ENCODE measurements at regions not wholly inside any gene's neighbourhood (a gene's known extent, or its start where the extent isn't known, plus 50 kb on each side); places are given as distances from the start of the nearest gene placed in this dataset.

DNA sequence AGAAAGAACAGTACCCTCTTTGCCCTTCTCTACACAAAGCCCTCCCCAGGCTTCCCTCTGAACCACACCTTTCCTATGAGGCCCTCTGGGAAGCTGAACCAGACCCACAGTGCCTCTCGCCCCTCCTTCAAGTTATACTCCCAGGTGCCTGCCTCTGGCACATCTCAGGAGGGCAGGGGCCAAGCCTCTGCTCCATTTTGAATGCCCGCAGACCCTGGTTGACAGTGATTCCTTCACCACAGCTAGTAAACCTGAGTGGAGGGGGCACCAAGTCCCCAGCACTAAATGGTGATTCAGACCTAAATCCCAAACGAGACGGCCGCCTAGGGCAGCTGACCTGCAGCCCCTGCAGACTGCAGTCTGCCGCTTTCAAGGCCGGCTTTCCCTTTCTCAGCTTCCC, 230.5 kb upstream of the ZNF32 start:
- ChIA-PET RAD21 (ENCODE audit: low non-redundant PET in 1 of 2, low total read pairs in 2 of 2, uncharacterized antibody in 2 of 2, unreplicated experiment in 2 of 2) (no interaction called here), CTCF (no interaction called here), POLR2A (no interaction called here)
- no peak overlapping the region for H3K27ac ChIP-seq (ENCODE audit: low read depth, low read length)
- no peaks in the 10 kb centered on the region for H3K9me3 ChIP-seq (ENCODE audit: control insufficient read depth in 1 of 2, insufficient read depth in 1 of 2, low read depth in 1 of 2, low read length in 2 of 2)
- TF ChIP-seq CEBPB (IDR thresholded peaks at IDR 0.05; ENCODE audit: low read depth) (no peak), SIN3A (IDR thresholded peaks at IDR 0.05; ENCODE audit: low read depth) (no peak), ELF1 (IDR thresholded peaks at IDR 0.05; ENCODE audit: borderline replicate concordance, low read depth) (no peak), CBX3 (IDR thresholded peaks at IDR 0.05; ENCODE audit: low read depth) (no peak), ZFX (IDR thresholded peaks at IDR 0.05) (no peak), EZH2phosphoT487 (IDR thresholded peaks at IDR 0.05; ENCODE audit: borderline replicate concordance) (no peak), JUND (IDR thresholded peaks at IDR 0.05) (no peak), POLR2A (IDR thresholded peaks at IDR 0.05; ENCODE audit: borderline replicate concordance, extremely low read depth, insufficient read depth, insufficient read length) (no peak), TCF7L2 (IDR thresholded peaks at IDR 0.05; ENCODE audit: borderline replicate concordance, extremely low read depth, insufficient read depth, insufficient read length) (no peak), FOSL1 (IDR thresholded peaks at IDR 0.05; ENCODE audit: low read depth) (no peak), POLR2AphosphoS5 (IDR thresholded peaks at IDR 0.05; ENCODE audit: low read depth, low read length) (no peak), YY1 (IDR thresholded peaks at IDR 0.05; ENCODE audit: extremely low read depth, insufficient replicate concordance, low read depth, low read length) (no peak), RAD21 (IDR thresholded peaks at IDR 0.05; ENCODE audit: low read depth) (no peak), EZH2 (IDR thresholded peaks at IDR 0.05) (no peak)
- TF ChIP-seq, protein P1, sequence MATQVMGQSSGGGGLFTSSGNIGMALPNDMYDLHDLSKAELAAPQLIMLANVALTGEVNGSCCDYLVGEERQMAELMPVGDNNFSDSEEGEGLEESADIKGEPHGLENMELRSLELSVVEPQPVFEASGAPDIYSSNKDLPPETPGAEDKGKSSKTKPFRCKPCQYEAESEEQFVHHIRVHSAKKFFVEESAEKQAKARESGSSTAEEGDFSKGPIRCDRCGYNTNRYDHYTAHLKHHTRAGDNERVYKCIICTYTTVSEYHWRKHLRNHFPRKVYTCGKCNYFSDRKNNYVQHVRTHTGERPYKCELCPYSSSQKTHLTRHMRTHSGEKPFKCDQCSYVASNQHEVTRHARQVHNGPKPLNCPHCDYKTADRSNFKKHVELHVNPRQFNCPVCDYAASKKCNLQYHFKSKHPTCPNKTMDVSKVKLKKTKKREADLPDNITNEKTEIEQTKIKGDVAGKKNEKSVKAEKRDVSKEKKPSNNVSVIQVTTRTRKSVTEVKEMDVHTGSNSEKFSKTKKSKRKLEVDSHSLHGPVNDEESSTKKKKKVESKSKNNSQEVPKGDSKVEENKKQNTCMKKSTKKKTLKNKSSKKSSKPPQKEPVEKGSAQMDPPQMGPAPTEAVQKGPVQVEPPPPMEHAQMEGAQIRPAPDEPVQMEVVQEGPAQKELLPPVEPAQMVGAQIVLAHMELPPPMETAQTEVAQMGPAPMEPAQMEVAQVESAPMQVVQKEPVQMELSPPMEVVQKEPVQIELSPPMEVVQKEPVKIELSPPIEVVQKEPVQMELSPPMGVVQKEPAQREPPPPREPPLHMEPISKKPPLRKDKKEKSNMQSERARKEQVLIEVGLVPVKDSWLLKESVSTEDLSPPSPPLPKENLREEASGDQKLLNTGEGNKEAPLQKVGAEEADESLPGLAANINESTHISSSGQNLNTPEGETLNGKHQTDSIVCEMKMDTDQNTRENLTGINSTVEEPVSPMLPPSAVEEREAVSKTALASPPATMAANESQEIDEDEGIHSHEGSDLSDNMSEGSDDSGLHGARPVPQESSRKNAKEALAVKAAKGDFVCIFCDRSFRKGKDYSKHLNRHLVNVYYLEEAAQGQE (IDR thresholded peaks at IDR 0.05; ENCODE audit: low read depth): no peak
- TF ChIP-seq, protein P2, sequence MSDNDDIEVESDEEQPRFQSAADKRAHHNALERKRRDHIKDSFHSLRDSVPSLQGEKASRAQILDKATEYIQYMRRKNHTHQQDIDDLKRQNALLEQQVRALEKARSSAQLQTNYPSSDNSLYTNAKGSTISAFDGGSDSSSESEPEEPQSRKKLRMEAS (IDR thresholded peaks at IDR 0.05): no peak
- TF ChIP-seq, protein P3, sequence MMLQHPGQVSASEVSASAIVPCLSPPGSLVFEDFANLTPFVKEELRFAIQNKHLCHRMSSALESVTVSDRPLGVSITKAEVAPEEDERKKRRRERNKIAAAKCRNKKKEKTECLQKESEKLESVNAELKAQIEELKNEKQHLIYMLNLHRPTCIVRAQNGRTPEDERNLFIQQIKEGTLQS (IDR thresholded peaks at IDR 0.05): no peak
- TF ChIP-seq, protein P4, sequence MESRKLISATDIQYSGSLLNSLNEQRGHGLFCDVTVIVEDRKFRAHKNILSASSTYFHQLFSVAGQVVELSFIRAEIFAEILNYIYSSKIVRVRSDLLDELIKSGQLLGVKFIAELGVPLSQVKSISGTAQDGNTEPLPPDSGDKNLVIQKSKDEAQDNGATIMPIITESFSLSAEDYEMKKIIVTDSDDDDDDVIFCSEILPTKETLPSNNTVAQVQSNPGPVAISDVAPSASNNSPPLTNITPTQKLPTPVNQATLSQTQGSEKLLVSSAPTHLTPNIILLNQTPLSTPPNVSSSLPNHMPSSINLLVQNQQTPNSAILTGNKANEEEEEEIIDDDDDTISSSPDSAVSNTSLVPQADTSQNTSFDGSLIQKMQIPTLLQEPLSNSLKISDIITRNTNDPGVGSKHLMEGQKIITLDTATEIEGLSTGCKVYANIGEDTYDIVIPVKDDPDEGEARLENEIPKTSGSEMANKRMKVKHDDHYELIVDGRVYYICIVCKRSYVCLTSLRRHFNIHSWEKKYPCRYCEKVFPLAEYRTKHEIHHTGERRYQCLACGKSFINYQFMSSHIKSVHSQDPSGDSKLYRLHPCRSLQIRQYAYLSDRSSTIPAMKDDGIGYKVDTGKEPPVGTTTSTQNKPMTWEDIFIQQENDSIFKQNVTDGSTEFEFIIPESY (IDR thresholded peaks at IDR 0.05; ENCODE audit: extremely low read depth, insufficient replicate concordance, low read length): no peak
- H3K9ac ChIP-seq (ENCODE audit: low read length): no peak overlapping the region
- BruUV-seq (replicated peaks): no TSS peak
- intact Hi-C loops (cut with micrococcal nuclease): no loop called here
- H3K9me2 ChIP-seq (ENCODE audit: insufficient read depth): no peaks in the 10 kb centered on the region
- H3K4me2 ChIP-seq (ENCODE audit: low read length): no peak overlapping the region
- H3K4me3 ChIP-seq (replicated peaks in 1 of 2; ENCODE audit: low read depth in 1 of 2, low read length in 2 of 2): no peak overlapping the region
- H4K20me1 ChIP-seq (ENCODE audit: insufficient read depth): no peaks in the 10 kb centered on the region
- peaks cover 28% of the 10 kb centered on the region for H3K27me3 ChIP-seq (ENCODE audit: insufficient read depth, low read length)
- H3K4me1 ChIP-seq (ENCODE audit: control insufficient read depth in 1 of 2, insufficient read depth in 2 of 2, low read length in 2 of 2): no peaks in the 10 kb centered on the region
- no peak overlapping the region for H2AFZ ChIP-seq (ENCODE audit: low read depth, low read length, poor library complexity, severe bottlenecking)
- H3K36me3 ChIP-seq (ENCODE audit: control insufficient read depth in 1 of 2, insufficient read depth in 2 of 2, low read length in 2 of 2): no peaks in the 10 kb centered on the region
- ATAC-seq (no peak), DNase-seq (ENCODE audit: low read depth, low spot score) (no peak)
- H3K79me2 ChIP-seq (ENCODE audit: insufficient read depth, low read length): no peaks in the 10 kb centered on the region

Data from HCT116 (cell line).